ENCODE measurements at regions not wholly inside any gene's neighbourhood (a gene's known extent, or its start where the extent isn't known, plus 50 kb on each side); places are given as distances from the start of the nearest gene placed in this dataset.

GRCh38 chr6:23456396-23456795, 669.6 kb upstream of the NRSN1 start:
- TF ChIP-seq CTCF (conservative IDR thresholded peaks at IDR 0.05 in 1 of 2, IDR thresholded peaks at IDR 0.05 in 1 of 2; ENCODE audit: low read depth in 1 of 2, low read length in 2 of 2) (no peak), EZH2 (IDR thresholded peaks at IDR 0.05; ENCODE audit: low read length, missing control alignments) (no peak)
